GM12873 (cell line): ENCODE measurements at regions not wholly inside any gene's neighbourhood (a gene's known extent, or its start where the extent isn't known, plus 50 kb on each side); places are given as distances from the start of the nearest gene placed in this dataset.

Experiments used
- CTCF ChIP-seq: IDR thresholded peaks from 2 replicates; pipeline ENCODE4 v1.5.1; 2012; ENCODE audit warnings: low read depth, mild to moderate bottlenecking, moderate library complexity, low read length, control low read depth; ENCODE audit not compliant: insufficient read depth; ENCODE audit errors: missing control alignments

DNA sequence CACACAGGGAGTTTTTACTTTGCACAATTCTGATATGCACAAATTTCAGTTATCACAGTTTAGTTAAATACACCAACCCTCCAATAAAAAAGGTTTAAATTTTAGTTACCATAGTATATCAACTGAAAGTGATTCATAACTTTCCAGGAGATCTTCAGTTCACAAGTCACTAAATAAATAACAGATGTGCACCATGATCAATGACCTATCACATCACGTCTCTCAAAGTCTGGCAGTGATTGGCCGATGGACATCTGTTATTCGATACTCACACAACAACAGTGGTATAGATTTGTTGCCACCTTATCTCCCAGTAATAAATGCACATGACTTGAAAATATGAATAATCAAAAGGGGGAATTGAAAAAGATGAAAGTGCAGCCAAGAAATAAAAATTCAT is 66.8 kb upstream of the PTCHD4 start:
- TF ChIP-seq CTCF = no peak

DNA sequence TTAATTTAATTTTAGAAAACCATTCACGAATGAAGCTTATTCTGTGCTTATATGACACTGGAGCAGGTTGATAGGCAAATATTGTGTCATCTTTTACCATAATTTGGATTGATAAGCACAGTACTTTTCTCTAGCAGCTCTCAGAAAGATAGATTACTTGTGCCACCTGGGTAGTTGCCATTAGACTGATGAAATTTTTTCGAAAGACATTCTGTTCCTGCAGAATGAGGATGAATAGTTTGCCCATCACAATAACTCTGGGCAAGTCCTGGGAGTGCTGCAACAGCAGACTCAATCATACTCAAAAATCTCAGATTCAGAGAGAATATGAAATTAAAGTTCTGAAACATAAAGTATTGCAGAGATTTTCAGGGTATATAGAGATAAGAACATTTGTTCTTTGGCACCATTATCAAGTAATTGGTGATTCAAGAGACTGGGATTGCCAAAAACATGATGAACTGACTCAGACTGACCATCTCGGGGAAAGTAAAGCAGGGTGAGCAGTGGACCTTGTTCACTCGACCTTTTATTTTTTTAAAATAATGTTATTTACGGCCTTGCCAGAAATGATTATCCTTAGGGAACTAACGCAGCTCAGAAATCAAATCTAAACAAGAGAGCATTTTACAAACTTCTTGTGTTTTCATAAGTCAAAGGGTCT is 65.8 kb upstream of the PTCHD4 start:
- no peak for TF ChIP-seq CTCF

- TF ChIP-seq CTCF = no peak
Measured at GRCh38 chr6:48169635-48170034, 58.6 kb upstream of the PTCHD4 start.
